ENCODE measurements at regions not wholly inside any gene's neighbourhood (a gene's known extent, or its start where the extent isn't known, plus 50 kb on each side); places are given as distances from the start of the nearest gene placed in this dataset.

DNA sequence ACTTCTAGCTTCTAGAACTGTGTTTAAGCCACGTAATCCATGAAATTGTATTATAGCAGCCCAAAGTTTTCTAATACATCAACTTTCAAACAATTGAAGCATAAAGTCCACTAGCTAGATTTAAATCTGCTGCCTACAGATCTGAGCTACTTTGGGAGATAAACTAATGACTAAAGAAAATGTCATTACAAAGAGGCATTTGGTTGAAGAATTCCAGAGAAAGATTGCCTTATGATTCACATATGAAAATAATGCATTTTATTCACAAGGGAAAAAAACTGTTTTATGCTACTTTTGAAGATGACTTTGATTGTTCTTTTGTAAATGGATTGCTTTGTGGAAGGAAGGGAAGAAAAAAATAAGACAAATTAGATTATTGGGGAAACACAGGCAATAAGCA, 124.1 kb upstream of the SLIT2 start:
- no peak for TF ChIP-seq POLR2AphosphoS5 (IDR thresholded peaks at IDR 0.05)
- no peak for TF ChIP-seq POLR2A (IDR thresholded peaks at IDR 0.05)
- TF ChIP-seq EP300 (IDR thresholded peaks at IDR 0.05): no peak
- TF ChIP-seq, protein P1, sequence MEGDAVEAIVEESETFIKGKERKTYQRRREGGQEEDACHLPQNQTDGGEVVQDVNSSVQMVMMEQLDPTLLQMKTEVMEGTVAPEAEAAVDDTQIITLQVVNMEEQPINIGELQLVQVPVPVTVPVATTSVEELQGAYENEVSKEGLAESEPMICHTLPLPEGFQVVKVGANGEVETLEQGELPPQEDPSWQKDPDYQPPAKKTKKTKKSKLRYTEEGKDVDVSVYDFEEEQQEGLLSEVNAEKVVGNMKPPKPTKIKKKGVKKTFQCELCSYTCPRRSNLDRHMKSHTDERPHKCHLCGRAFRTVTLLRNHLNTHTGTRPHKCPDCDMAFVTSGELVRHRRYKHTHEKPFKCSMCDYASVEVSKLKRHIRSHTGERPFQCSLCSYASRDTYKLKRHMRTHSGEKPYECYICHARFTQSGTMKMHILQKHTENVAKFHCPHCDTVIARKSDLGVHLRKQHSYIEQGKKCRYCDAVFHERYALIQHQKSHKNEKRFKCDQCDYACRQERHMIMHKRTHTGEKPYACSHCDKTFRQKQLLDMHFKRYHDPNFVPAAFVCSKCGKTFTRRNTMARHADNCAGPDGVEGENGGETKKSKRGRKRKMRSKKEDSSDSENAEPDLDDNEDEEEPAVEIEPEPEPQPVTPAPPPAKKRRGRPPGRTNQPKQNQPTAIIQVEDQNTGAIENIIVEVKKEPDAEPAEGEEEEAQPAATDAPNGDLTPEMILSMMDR (IDR thresholded peaks at IDR 0.05): no peak
- intact Hi-C loops (cut with DNase I): no loop called here
- Histone ChIP-seq H3K36me3 (no peaks in the 10 kb centered on the region), H3K4me1 (no peaks in the 10 kb centered on the region), H3K9me3 (no peaks in the 10 kb centered on the region), H3K27ac (no peak overlapping the region), H3K27me3 (no peaks in the 10 kb centered on the region), H3K4me3 (no peak overlapping the region)
- no peak for DNase-seq
- 88 to 94% methylated on average over 1 of the region's 1 CpG for WGBS, 2 donors

DNA sequence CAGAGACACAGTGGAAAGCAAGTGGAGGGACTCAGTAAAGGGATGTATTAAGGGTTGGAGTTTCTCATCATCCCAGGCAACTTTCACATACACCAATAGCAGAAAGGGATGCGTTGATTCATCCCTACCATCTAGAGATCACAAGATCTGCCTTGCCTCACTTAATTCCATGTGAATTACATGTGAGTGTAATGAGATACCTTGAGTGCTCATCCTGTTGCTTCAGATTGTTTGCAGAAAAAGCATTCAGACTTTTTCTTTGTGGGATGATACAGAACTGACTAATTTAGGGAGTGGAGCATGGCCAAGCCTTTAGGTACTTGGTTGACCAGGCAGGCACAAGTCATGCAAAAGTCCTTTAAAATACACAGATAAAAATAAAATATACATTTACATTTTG, 124.8 kb upstream of the SLIT2 start:
- Histone ChIP-seq H3K36me3 (no peaks in the 10 kb centered on the region), H3K27me3 (no peaks in the 10 kb centered on the region), H3K9me3 (no peaks in the 10 kb centered on the region), H3K4me1 (no peaks in the 10 kb centered on the region), H3K4me3 (no peak overlapping the region), H3K27ac (no peak overlapping the region)
- no peak for DNase-seq
- WGBS, 2 donors: 86 to 90% methylated on average over 1 of the region's 1 CpG
- TF ChIP-seq, protein P1 (IDR thresholded peaks at IDR 0.05): no peak
- TF ChIP-seq POLR2A (IDR thresholded peaks at IDR 0.05) (no peak), EP300 (IDR thresholded peaks at IDR 0.05) (no peak), POLR2AphosphoS5 (IDR thresholded peaks at IDR 0.05) (no peak)
- intact Hi-C loops (cut with DNase I): no loop called here

DNA sequence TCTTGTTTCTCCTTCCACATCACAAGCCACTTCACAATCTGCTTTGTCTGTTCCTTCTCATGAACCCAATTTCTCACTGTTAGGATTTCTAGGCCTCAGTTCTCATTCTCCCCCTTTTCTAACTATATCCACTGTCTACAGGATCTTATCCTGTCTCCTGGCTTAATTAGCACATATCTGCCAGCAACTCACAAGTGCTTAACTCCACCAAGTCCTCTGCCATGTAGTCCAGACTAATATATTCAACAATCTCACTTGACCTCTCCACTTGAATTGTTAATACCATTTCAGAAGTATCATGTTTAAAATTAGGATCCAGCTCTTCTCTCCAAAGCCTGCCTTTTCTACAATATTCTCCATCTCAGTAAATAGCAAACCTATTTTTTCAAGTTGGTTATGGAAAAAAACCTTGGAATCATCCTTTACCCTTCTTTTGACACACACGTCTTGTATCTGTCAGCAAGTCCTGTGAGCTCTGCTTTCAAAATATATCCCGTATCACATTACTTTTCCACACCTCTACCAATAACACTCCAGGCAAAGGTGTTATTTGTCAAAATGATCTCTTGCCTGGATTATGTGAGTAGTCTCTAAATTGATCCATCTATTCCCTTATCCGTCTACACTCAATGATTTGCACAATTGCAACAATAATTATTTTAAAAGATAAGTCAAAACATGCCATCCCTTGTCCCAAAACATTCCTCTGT, 127.2 kb upstream of the SLIT2 start:
- H3K4me1 ChIP-seq: no peaks in the 10 kb centered on the region
- no peaks in the 10 kb centered on the region for H3K9me3 ChIP-seq
- no peak overlapping the region for H3K27ac ChIP-seq
- WGBS, 2 donors: 85 to 89% methylated on average over 3 of the region's 3 CpGs
- no peak overlapping the region for H3K4me3 ChIP-seq
- no peak for DNase-seq
- H3K27me3 ChIP-seq: no peaks in the 10 kb centered on the region
- no peaks in the 10 kb centered on the region for H3K36me3 ChIP-seq
- TF ChIP-seq, protein P1 (IDR thresholded peaks at IDR 0.05): no peak
- no peak for TF ChIP-seq POLR2A (IDR thresholded peaks at IDR 0.05)
- TF ChIP-seq POLR2AphosphoS5 (IDR thresholded peaks at IDR 0.05): no peak
- TF ChIP-seq EP300 (IDR thresholded peaks at IDR 0.05): no peak
- intact Hi-C loops (cut with DNase I): no loop called here

DNA sequence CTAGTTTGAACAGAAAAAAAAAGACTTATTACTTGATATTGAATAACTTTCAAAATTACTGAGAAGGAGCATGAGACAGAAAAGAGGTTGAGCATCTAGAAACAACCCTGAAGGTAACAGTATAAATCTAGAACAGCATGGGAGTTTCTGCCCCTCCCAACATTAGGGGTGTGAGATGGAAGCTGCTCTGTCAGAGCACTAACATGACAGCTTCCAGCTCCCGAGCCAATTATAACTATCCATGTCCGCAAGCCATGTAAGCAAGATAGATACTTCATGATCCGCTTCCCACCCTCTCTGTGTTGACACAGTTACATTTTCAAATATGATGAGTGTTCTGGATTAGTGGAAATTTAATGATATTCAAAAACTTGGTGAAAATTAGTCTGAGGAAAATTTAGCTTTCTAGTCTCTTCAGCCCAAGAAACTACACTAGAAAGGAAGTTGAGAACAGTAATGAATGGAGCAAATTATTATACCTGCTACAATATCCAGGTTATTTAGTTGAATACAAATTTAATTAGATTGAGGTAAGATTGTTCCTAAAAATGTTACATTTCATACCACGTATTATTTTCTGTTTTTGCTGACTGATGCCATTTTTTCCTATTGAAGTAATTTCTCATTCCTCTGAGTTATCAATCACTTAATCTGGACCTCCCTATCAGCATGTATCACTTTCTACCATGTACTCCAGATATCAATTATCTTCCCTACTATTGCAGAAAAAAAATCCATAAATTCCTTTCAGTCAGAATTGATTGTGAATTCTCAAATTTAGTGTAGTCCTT, 129.3 kb upstream of the SLIT2 start:
- H3K27ac ChIP-seq: no peak overlapping the region
- intact Hi-C loops (cut with DNase I): no loop called here
- H3K4me1 ChIP-seq: no peaks in the 10 kb centered on the region
- DNase-seq: no peak
- H3K9me3 ChIP-seq: no peaks in the 10 kb centered on the region
- no peak overlapping the region for H3K4me3 ChIP-seq
- no peaks in the 10 kb centered on the region for H3K27me3 ChIP-seq
- H3K36me3 ChIP-seq: no peaks in the 10 kb centered on the region
- 87 to 88% methylated on average over 4 of the region's 4 CpGs for WGBS, 2 donors
- no peak for TF ChIP-seq POLR2A (IDR thresholded peaks at IDR 0.05)
- TF ChIP-seq, protein P1 (IDR thresholded peaks at IDR 0.05): no peak

Data from sigmoid colon (tissue), 6 donors.